DMS53 treated with DMSO at 0.1 percent for 48 hours (cell line): ENCODE measurements at regions not wholly inside any gene's neighbourhood (a gene's known extent, or its start where the extent isn't known, plus 50 kb on each side); places are given as distances from the start of the nearest gene placed in this dataset.

Experiments
- DNase-seq: peaks from one replicate; lab custom pipeline; 2025; ENCODE audit not compliant: unreplicated experiment; lab: John Stamatoyannopoulos, UW

GRCh38 chr5:98464737-98465330 is 308.6 kb upstream of the RGMB start:
- DNase-seq = no peak

GRCh38 chr5:98468188-98468869 is 305.1 kb upstream of the RGMB start:
- DNase-seq = no peak

- DNase-seq = no peak
These were observed 302.7 kb upstream of the RGMB start for GRCh38 chr5:98470747-98471146.

GRCh38 chr5:98471458-98471857 is 302.0 kb upstream of the RGMB start:
- no peak for DNase-seq

GRCh38 chr5:98474216-98474615 is 299.2 kb upstream of the RGMB start:
- no peak for DNase-seq

GRCh38 chr5:98474782-98475181 is 298.7 kb upstream of the RGMB start:
- DNase-seq = no peak

- no peak for DNase-seq
These were observed 290.9 kb upstream of the RGMB start for GRCh38 chr5:98482321-98483300.

GRCh38 chr5:98483301-98483685 is 290.2 kb upstream of the RGMB start:
- DNase-seq = no peak

- no peak for DNase-seq
These were observed 284.4 kb upstream of the RGMB start for GRCh38 chr5:98489021-98489420.

- DNase-seq = no peak
These were observed 283.1 kb upstream of the RGMB start for GRCh38 chr5:98490348-98490747.

GRCh38 chr5:98492258-98492657 is 281.2 kb upstream of the RGMB start:
- no peak for DNase-seq

GRCh38 chr5:98497418-98497817 is 276.0 kb upstream of the RGMB start:
- DNase-seq = no peak

GRCh38 chr5:98498028-98498427 is 275.4 kb upstream of the RGMB start:
- no peak for DNase-seq

- no peak for DNase-seq
These were observed 273.6 kb upstream of the RGMB start for GRCh38 chr5:98499892-98500291.

GRCh38 chr5:98500811-98501210 is 272.7 kb upstream of the RGMB start:
- DNase-seq = no peak

- DNase-seq = no peak
These were observed 269.8 kb upstream of the RGMB start for GRCh38 chr5:98503616-98504015.

- no peak for DNase-seq
These were observed 269.0 kb upstream of the RGMB start for GRCh38 chr5:98504505-98504904.

GRCh38 chr5:98510143-98510985 is 263.1 kb upstream of the RGMB start:
- DNase-seq = no peak

- DNase-seq = no peak
These were observed 260.1 kb upstream of the RGMB start for GRCh38 chr5:98513380-98513779.

GRCh38 chr5:98514215-98514614 is 259.2 kb upstream of the RGMB start:
- no peak for DNase-seq

GRCh38 chr5:98516701-98517100 is 256.8 kb upstream of the RGMB start:
- no peak for DNase-seq
